Fibroblast of the conjunctiva (primary cell): ENCODE measurements at regions not wholly inside any gene's neighbourhood (a gene's known extent, or its start where the extent isn't known, plus 50 kb on each side); places are given as distances from the start of the nearest gene placed in this dataset.
"Not testable (repeated sequence)": the region's sequence is repeated elsewhere in the genome, so short reads cannot be mapped to it uniquely, and the experiment has no call there.

Experiments used
- DNase-seq: peaks from one replicate; pipeline ENCODE4 v3.0.0-alpha.2; 2010; ENCODE audit warnings: low read depth

DNA sequence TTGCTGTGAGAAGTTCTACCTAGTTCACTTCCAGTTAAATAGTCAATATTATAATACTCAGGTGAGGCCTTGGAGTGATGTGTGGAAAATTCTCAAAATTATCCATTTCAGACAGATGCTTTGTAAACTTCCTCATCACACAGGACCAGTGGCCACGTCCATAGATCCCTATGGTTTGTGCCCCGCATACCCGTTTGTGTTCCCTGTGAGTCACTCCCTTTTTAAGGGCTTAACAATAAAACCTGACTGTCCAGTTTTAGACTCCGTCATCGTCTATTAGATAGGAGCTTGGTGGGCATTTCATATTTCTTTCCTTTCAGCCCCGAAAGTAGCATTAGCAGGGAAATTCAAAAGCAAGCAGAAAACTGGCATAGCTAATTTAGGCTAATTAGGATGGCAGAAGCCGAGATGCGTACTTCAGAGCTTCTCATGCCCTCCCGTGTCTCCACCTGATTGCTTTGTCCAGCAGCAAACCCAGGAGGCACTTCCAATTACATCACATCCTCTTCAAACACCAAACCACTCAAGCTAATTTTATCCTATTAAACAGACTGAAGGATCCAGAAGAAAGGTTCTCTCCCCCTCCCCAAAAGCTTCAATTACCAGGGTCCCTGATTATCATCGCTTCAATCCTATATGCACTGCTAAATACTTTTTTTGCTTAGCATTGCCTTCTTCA is 186.6 kb upstream of the OTX2 start:
- DNase-seq: no peak

DNA sequence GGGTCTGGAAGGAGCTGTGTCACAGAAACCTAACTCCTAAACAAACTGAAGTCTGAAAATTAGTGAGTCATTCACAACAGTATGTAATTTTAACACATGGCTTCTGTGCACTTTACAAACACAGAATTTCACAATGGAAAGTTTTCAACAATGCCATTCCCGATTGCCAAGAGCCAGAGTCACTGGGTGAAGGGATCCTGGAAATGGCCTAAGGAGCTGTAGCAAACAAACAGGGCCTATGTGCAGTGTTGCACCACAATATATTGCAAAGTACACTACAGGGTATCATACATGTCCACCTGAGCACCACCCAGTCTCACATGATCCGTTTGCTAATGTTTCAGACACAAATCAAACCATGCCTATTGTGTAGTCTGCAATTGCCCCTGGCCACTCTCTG is 184.7 kb upstream of the OTX2 start:
- no peak for DNase-seq

DNA sequence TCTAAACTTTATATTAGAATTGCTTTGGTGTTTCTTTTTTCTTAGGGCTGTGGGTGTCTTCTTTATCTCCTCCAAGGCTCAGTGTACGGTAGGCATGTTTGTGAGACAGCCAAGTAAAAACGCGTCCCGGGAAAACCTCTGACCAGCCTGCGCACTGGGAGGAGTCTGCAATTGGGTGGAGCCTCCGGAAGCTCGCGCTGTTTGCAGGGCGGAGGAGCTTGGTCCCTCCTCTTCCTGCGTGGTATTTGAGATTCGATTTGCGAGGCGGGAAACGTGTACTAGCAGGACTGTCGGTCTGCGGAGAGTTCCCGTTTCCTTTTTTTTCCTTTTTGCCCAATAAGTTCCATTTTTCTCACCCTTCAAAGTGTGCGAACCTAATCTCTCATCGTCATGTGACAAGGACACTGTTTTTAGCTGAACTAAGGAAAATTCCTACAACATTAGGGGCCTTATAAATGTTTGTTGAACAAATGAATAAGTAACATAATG is 182.1 kb upstream of the OTX2 start:
- DNase-seq: no peak

DNA sequence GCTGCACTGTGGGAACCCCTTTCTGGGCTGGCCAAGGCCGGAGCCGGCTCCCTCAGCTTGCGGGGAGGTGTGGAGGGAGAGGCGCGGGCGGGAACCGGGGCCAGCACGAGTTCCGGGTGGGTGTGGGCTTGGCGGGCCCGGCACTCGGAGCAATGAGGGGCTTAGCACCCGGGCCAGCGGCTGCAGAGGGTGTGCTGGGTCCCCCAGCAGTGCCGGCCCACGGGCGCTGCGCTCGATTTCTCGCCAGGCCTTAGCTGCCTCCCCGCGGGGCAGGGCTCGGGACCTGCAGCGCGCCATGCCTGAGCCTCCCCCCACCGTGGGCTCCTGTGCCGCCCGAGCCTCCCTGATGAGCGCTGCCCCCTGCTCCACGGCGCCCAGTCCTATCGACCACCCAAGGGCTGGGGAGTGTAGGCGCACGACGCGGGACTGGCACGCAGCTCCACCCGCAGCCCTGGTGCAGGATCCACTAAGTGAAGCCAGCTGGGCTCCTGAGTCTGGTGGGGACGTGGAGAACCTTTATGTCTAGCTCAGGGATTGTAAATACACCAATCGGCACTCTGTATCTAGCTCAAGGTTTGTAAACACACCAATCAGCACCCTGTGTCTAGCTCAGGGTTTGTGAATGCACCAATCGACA is 180.8 kb upstream of the OTX2 start:
- DNase-seq: not testable (repeated sequence)

DNA sequence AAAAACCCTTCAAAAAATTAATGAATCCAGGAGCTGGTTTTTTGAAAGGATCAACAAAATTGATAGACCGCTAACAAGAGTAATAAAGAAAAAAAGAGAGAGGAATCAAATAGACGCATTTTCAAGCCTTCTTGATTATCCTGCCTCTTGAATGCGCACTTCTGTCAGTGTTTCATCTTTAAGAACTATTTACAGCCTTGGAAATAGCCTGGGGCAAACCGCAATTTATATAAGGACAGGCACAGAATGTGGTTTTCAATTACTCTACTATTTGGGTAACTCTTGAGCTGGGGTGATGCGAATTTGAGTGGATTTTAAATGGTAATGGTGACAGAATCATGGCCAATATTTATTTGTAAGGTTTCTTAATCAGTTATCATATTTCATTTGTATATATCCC is 179.1 kb upstream of the OTX2 start:
- no peak for DNase-seq

DNA sequence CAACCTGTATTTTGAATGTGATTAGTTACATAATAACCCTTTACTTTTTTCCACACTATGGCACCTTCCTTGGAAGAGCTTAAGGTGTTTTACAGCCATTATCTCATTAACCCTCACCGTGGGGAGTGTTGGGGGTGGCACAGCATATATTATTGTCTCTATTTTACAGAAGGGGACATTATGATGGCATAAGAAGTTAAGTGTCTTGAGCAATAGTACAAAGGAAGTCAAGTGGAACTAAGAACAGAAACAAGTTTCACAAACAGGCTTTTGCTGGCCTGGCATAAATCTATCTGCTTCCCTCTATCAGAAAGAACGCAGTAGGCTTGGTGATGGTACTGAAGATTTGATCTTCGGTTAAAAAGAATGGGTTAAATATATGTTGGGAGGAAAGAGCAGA is 169.7 kb upstream of the OTX2 start:
- no peak for DNase-seq

DNA sequence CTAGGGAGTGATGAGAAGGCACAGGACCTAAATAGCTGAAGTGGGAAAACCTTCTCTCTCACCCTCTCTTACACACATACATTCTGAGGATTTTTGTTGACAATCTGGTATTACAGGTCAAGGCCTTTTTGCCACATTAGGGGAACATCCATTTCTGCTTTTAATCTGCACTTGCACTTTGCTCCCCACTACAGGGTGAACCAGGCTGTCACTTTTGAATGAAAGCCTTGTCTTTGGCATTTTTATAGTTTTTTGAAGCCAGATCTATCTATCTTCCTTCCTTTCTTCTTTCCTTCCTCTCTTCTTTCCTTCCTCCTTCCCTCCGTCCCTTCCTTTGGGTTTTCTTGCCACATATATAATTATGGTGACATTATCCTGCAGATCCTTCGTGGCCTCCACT is 165.9 kb upstream of the OTX2 start:
- DNase-seq: no peak

DNA sequence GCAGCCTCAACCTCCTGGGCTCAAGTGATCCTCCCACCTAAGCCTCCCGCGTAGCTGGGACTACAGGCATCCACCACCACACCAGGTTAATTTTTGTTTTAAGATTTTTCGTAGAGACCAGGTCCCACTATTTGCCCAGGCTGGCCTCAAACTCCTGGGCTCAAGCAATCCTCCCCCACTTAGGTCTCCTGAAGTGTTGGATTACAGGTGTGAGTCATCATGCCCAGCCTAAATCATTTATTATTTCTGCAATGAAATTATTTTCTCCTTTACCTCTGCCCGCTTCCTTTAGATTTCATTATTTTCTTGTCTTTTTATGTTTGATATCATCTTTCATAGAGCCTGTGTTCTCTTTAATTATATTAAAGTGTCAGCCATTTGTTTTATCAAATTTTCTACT is 165.2 kb upstream of the OTX2 start:
- DNase-seq: no peak

DNA sequence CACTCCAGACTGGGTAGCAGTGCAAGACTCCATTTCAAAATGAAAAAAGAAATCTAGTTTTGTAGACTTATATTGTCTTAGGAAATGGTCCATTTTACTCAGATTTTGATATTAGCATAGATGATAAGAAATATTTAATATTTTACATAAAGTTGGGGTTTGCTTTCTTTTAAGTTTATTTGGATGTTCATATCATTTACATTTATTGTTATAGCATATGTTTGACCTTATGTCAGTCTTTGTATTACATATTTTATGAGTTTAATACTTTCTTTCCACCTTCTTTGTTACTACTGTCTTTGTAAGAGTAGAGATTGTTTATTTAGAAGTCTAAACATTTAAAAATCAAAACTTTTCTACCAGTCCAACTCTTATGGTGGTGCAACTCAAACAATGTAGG is 162.7 kb upstream of the OTX2 start:
- DNase-seq: no peak

DNA sequence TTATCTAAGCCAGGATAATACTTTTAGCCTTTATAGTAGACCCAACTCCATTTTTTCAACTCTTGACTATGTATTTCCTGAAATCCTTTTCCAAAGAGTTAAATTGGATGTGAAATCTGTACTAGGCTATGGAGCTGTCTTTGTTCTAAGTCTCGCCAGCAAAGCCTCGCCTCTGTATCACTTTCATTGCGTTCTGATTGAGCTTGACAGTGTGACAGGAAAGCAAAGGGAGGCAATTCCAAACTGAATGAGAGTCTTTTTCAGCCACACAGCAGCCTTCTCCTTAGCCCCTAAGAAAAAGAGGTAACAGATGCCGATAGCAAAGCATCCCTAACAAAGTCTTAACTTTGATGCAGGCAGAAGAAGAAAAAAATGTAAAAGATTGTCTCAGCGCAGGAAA is 154.6 kb upstream of the OTX2 start:
- no peak for DNase-seq

DNA sequence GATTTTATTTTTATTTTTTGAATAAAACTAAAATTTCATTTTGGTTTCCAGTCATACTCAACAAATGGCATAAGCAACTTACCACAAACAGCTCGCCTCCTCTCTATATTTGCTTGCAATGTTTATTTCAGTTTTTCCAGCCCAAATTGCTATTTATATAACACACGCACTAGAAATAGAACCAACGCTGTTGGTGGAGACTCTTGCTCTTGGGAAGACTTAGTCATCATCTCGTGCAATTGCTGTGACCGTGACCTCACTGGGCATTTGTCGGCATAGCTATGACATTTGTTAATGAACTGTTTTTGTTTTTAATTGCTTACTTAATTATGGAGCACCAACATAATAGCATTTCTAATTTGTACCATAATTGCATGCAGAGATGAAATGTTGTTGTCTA is 153.1 kb upstream of the OTX2 start:
- no peak for DNase-seq

DNA sequence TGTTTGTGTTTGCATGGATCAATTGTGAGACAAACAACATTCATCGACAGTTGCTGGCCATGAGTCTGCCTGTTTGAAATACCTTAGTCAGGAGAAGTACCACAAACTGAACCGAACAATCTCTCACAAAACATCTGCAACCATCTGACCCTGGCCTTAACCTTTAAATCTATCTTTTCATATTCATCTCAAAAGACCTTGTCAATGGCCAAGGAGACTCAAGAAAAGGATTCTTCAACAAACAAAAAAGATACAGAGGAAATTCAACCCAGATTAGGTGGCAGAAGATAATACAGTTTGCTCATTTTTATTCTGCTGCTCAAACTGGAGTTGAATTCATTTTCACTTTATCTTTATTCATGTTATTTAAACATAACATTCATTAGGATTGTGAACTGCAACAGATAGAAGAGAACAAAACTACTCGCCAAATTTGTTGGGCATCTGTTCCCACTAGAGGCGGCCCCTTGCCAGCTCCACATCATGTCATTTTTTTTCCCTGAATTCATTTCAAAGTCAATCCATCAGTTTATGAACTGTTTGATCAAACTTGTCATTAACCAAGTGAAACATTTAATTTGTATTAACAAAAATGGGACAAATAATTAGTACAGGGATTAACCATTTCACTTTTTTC is 152.3 kb upstream of the OTX2 start:
- no peak for DNase-seq

DNA sequence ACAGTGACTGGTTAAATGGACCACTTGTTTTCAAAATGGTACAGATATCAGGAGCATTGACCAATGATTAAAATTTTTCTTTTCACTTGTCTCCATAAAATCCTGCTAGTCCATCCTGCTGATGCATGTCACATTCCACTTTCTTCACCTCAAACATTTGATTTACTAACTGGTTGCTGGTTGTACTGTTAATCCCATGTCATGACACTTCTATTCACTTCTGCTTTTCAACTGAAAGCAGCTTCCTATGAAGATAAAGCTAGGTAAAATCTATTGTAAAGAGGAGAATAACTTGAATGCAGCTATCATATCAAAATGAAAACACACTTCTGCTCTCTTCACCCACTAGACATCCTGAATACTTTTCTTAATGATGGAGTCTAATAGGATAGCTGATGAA is 149.6 kb upstream of the OTX2 start:
- no peak for DNase-seq

DNA sequence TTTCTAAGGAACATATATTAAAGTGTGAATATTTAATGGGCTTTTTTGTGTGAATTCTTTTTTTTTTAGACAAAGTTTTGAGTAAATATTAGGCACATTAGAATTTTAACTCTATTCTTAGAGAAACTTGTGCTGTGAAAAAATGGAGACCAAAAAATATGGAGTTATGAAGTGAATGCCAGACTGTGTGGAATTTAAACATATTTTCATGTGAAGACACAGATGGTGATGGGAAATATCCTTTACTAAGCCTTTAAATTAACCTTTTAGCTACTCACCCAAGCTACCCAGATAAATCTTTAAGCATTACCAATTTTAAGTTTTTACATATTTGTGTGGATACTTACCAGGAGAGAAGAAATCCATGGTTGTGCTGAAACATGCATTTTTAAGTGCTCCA is 148.8 kb upstream of the OTX2 start:
- no peak for DNase-seq

DNA sequence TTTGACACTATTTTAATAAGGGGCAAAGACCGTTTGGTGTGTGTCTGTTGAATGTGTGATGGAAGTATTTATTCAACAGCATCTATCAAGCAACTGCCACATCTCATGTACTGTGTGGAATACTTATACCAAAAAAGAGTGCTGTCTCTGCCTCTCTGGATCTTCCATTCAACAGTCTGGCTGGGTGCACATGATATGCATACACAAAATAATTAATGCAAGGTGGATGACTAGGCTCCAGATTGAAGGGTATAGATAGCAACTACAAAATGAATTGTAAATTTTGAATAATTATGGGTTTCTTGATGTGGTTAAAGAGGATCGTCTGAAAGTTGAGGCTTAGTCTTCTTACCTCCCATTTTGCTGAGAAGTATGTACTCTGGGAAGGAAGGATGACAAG is 145.9 kb upstream of the OTX2 start:
- no peak for DNase-seq

DNA sequence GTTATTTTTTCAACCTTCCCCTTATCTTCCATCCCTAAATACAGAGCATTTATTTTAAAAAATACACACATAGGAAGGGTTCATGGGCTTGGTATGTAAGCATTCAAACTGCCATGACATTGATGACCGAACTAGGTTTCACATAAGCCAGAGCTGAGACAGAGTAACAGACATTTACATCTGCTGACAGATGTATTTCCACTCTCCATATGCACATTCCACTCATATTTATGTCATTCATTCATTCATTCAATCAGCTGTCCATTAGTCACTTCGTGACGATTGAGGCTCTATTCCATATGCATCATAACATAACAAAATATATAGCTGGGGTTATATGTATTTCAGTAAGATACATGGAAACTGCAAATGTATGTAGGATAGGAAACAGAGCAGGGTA is 145.5 kb upstream of the OTX2 start:
- no peak for DNase-seq

DNA sequence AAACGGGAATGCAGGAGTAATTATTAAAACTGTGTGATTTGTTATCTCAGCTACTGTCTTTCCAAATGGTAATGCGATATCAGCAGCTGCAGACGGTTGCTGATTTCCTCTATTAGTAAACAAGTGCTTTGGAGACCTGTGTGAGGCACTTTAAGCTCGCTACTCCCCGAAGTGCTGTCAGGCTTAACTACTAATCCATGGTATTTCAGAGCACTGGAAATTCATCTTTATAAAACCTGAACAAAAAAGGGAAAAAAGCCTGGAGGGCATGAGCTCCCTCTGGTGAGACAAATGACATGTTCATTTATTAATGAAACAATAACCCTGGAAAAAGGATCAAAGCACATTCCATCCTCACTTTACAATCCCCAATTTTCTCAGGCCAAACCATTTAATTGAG is 143.6 kb upstream of the OTX2 start:
- no peak for DNase-seq

DNA sequence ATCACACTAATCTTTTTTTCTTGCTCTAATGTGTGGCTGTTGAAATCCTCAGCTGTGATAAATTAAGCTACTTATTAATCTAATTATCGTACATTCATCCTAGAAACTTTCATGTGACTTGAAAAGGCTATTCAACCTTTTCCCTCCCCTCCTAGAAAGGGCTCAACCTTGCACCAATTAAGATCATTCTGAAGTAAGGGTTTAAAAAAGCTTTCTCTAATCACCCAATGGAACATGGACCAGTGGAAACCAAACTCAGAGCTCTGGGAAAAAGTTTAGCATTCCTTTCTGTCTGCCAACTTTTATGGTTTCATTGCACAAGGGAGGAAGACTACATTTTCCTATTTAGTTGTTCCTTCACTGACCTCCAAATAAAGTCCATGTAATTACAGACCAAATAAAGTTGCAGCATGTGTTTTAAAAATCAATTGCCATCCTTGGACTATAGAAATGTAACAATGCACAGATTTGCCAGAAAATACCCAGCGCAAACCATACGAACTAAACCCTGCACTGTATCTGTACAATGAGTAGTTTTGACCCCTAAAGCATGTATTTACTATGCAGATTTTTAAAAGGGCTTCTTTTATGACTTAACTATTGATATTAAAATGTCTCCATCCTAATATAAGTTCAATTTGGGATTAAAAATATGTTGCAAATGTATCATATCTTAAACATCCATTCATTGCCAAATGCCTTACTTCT is 142.6 kb upstream of the OTX2 start:
- no peak for DNase-seq

DNA sequence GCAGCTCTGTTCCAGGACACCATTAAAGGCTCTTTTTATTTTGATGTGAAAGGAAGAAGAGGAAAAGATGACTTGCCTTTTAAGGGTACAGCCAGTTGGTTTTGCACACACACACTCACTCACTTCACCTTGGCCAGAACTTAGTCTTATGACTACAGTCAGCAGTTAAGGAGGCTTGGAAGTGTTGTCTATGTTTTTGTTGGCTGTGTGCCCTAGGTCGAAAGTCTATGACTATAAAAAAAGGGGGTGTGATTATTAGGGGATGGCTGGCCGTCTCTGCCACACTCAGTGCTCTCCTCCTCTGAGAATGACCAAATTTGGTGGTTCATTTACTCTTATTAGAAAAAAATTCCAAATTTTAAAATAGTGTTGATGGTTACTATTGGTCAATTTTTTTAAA is 139.5 kb upstream of the OTX2 start:
- DNase-seq: no peak

DNA sequence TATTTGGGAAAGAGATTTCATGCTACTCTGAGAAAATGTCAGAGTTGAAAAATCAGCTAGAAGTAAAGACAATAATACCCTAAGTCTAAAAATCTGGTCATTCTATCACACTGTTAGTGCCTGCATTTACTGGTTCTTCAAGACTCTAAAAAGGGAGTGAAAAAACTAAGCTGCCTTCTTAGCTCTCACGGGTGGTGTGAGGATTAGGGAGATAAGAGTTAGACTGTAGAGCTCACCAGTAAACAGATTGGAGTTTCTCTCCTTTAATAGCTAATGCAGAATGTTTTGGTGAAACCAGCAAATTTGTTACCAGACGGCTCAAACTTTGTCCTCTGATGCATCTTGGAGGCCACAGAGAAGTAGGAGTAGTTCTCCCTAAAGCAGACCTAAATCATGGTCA is 135.0 kb upstream of the OTX2 start:
- no peak for DNase-seq

DNA sequence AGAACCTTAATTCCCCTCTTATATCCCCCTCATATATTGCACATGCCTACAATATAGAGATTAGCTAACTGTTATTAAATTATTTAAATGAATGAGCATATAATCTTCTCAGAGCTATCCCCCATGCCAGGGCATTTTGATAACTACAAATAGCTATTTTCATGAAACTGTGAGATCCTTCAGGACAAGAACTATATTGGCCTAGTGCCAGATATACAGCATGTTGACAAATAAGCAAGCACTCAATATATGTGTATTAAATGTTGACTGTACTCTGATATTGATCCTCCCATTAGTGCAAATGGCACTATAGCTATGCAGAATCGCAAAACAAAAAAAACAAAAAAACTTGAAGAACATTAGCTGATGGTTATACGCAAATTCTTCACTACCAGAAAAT is 134.1 kb upstream of the OTX2 start:
- DNase-seq: no peak

DNA sequence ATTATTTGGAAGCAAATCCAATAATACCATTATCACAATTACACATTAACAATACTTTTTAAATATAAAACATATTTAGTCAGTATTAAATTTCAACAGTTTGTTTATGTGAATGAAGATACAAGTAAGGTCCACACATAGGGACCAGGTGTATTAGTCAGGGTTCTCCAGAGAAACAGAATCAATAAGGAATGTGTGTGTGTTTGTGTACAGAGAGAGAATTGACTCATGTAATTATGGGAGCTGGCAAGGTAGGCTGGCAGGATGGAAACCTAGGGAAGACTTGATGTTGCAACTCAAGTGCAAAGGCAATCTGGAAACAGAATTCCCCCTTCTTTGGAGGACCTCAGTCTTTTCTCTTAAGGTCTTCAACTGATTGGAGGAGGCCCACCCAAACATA is 123.2 kb upstream of the OTX2 start:
- no peak for DNase-seq
